ENCODE measurements at regions not wholly inside any gene's neighbourhood (a gene's known extent, or its start where the extent isn't known, plus 50 kb on each side); places are given as distances from the start of the nearest gene placed in this dataset.

DNA sequence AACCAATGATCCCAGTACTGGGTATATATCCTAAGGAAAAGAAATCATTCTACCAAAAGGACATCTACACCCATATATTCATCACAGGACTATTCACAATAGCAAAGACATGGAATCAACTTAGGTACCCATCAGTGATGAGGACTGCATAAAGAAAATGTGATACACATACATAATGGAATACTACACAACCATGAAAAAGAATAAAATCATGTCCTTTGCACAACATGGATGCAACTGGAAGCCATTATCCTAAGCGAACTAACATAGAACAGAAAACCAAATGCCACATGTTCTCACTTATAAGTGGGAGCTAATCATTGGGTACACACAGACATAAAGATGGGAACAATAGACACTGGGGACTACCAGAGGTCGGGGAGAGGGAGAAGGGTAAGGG is 86.0 kb upstream of the LGR5 start:
- TF ChIP-seq, protein P1, sequence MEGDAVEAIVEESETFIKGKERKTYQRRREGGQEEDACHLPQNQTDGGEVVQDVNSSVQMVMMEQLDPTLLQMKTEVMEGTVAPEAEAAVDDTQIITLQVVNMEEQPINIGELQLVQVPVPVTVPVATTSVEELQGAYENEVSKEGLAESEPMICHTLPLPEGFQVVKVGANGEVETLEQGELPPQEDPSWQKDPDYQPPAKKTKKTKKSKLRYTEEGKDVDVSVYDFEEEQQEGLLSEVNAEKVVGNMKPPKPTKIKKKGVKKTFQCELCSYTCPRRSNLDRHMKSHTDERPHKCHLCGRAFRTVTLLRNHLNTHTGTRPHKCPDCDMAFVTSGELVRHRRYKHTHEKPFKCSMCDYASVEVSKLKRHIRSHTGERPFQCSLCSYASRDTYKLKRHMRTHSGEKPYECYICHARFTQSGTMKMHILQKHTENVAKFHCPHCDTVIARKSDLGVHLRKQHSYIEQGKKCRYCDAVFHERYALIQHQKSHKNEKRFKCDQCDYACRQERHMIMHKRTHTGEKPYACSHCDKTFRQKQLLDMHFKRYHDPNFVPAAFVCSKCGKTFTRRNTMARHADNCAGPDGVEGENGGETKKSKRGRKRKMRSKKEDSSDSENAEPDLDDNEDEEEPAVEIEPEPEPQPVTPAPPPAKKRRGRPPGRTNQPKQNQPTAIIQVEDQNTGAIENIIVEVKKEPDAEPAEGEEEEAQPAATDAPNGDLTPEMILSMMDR (IDR thresholded peaks at IDR 0.05; ENCODE audit: insufficient read depth, low read length) = no peak
- TF ChIP-seq, protein P2, sequence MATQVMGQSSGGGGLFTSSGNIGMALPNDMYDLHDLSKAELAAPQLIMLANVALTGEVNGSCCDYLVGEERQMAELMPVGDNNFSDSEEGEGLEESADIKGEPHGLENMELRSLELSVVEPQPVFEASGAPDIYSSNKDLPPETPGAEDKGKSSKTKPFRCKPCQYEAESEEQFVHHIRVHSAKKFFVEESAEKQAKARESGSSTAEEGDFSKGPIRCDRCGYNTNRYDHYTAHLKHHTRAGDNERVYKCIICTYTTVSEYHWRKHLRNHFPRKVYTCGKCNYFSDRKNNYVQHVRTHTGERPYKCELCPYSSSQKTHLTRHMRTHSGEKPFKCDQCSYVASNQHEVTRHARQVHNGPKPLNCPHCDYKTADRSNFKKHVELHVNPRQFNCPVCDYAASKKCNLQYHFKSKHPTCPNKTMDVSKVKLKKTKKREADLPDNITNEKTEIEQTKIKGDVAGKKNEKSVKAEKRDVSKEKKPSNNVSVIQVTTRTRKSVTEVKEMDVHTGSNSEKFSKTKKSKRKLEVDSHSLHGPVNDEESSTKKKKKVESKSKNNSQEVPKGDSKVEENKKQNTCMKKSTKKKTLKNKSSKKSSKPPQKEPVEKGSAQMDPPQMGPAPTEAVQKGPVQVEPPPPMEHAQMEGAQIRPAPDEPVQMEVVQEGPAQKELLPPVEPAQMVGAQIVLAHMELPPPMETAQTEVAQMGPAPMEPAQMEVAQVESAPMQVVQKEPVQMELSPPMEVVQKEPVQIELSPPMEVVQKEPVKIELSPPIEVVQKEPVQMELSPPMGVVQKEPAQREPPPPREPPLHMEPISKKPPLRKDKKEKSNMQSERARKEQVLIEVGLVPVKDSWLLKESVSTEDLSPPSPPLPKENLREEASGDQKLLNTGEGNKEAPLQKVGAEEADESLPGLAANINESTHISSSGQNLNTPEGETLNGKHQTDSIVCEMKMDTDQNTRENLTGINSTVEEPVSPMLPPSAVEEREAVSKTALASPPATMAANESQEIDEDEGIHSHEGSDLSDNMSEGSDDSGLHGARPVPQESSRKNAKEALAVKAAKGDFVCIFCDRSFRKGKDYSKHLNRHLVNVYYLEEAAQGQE (IDR thresholded peaks at IDR 0.05; ENCODE audit: insufficient replicate concordance, low read depth) = no peak
- TF ChIP-seq POLR2AphosphoS5 (IDR thresholded peaks at IDR 0.05; ENCODE audit: low read depth) (no peak), SPI1 (IDR thresholded peaks at IDR 0.05; ENCODE audit: borderline replicate concordance, low read depth) (no peak)
